ENCODE measurements at regions not wholly inside any gene's neighbourhood (a gene's known extent, or its start where the extent isn't known, plus 50 kb on each side); places are given as distances from the start of the nearest gene placed in this dataset.
A peak's percentile ranks its signal among the peaks of the same experiment; 100 is the strongest.
"Not testable (repeated sequence)": the region's sequence is repeated elsewhere in the genome, so short reads cannot be mapped to it uniquely, and the experiment has no call there.

GRCh38 chr10:55551603-55552002 lies 750.6 kb upstream of the PCDH15 start:
- DNase-seq (ENCODE audit: low read depth) (no peak), FAIRE-seq (no peak)
- Mint-ChIP-seq H3K9me3 (ENCODE audit: unreplicated experiment) (no peaks in the 10 kb centered on the region), H3K4me3 (ENCODE audit: unreplicated experiment) (no peak overlapping the region), H3K36me3 (ENCODE audit: low read depth, unreplicated experiment) (no peaks in the 10 kb centered on the region), H3K27me3 (ENCODE audit: low read depth, unreplicated experiment) (no peaks in the 10 kb centered on the region), H3K4me1 (ENCODE audit: low read depth, unreplicated experiment) (peaks cover 15% of the 10 kb centered on the region), H3K27ac (ENCODE audit: unreplicated experiment) (no peak overlapping the region)
- no peak overlapping the region for H2AFZ ChIP-seq (ENCODE audit: low read depth, low read length)
- no peaks in the 10 kb centered on the region for H3K79me2 ChIP-seq (ENCODE audit: insufficient read depth, low read length)
- no peaks in the 10 kb centered on the region for H3K36me3 ChIP-seq (ENCODE audit: insufficient read depth, low read length)
- no peaks in the 10 kb centered on the region for H3K4me1 ChIP-seq (ENCODE audit: insufficient read depth, low read length)
- no peak overlapping the region for H3K27ac ChIP-seq (ENCODE audit: low read depth, low read length)
- no peak overlapping the region for H3K9ac ChIP-seq (ENCODE audit: low read length)
- no peak overlapping the region for H3K4me2 ChIP-seq (ENCODE audit: low read length)
- H3K9me3 ChIP-seq (ENCODE audit: insufficient read depth, low read depth, low read length), result no peaks in the 10 kb centered on the region
- H3K4me3 ChIP-seq (ENCODE audit: insufficient read depth, low read depth, low read length), result no peak overlapping the region
- H4K20me1 ChIP-seq (ENCODE audit: insufficient read depth, low read length), result no peaks in the 10 kb centered on the region
- TF ChIP-seq EZH2 (IDR thresholded peaks at IDR 0.05; ENCODE audit: insufficient read depth, low read length) (no peak), CTCF (IDR thresholded peaks at IDR 0.05; ENCODE audit: insufficient read depth, low read depth, low read length) (no peak)
- no peaks in the 10 kb centered on the region for H3K27me3 ChIP-seq (ENCODE audit: insufficient read depth, low read length)

GRCh38 chr10:55550236-55550635 lies 749.2 kb upstream of the PCDH15 start:
- H3K9me3 ChIP-seq (ENCODE audit: insufficient read depth, low read depth, low read length), result no peaks in the 10 kb centered on the region
- Mint-ChIP-seq H3K4me1 (ENCODE audit: low read depth, unreplicated experiment) (peaks cover 15% of the 10 kb centered on the region), H3K4me3 (ENCODE audit: unreplicated experiment) (no peak overlapping the region), H3K27me3 (ENCODE audit: low read depth, unreplicated experiment) (no peaks in the 10 kb centered on the region), H3K27ac (ENCODE audit: unreplicated experiment) (no peak overlapping the region), H3K36me3 (ENCODE audit: low read depth, unreplicated experiment) (no peaks in the 10 kb centered on the region), H3K9me3 (ENCODE audit: unreplicated experiment) (no peaks in the 10 kb centered on the region)
- H2AFZ ChIP-seq (ENCODE audit: low read depth, low read length), result no peak overlapping the region
- no peak for FAIRE-seq
- H3K27ac ChIP-seq (ENCODE audit: low read depth, low read length), result no peak overlapping the region
- no peaks in the 10 kb centered on the region for H3K4me1 ChIP-seq (ENCODE audit: insufficient read depth, low read length)
- peak; percentile 21 for DNase-seq (ENCODE audit: low read depth)
- no peak for TF ChIP-seq EZH2 (IDR thresholded peaks at IDR 0.05; ENCODE audit: insufficient read depth, low read length)
- no peak for TF ChIP-seq CTCF (IDR thresholded peaks at IDR 0.05; ENCODE audit: insufficient read depth, low read depth, low read length)
- no peaks in the 10 kb centered on the region for H3K36me3 ChIP-seq (ENCODE audit: insufficient read depth, low read length)
- H3K27me3 ChIP-seq (ENCODE audit: insufficient read depth, low read length), result no peaks in the 10 kb centered on the region
- no peaks in the 10 kb centered on the region for H4K20me1 ChIP-seq (ENCODE audit: insufficient read depth, low read length)
- no peaks in the 10 kb centered on the region for H3K79me2 ChIP-seq (ENCODE audit: insufficient read depth, low read length)
- no peak overlapping the region for H3K4me3 ChIP-seq (ENCODE audit: insufficient read depth, low read depth, low read length)
- H3K9ac ChIP-seq (ENCODE audit: low read length), result no peak overlapping the region
- no peak overlapping the region for H3K4me2 ChIP-seq (ENCODE audit: low read length)

GRCh38 chr10:55537497-55537896 lies 736.5 kb upstream of the PCDH15 start:
- H3K4me3 ChIP-seq (ENCODE audit: insufficient read depth, low read depth, low read length); DNase-seq (ENCODE audit: low read depth); H3K9me3 ChIP-seq (ENCODE audit: insufficient read depth, low read depth, low read length); H3K9me3 Mint-ChIP-seq (ENCODE audit: unreplicated experiment); H3K36me3 Mint-ChIP-seq (ENCODE audit: low read depth, unreplicated experiment); H3K4me3 Mint-ChIP-seq (ENCODE audit: unreplicated experiment); H3K27me3 ChIP-seq (ENCODE audit: insufficient read depth, low read length); H3K27ac ChIP-seq (ENCODE audit: low read depth, low read length); H3K4me2 ChIP-seq (ENCODE audit: low read length); H3K4me1 ChIP-seq (ENCODE audit: insufficient read depth, low read length); H3K4me1 Mint-ChIP-seq (ENCODE audit: low read depth, unreplicated experiment); H2AFZ ChIP-seq (ENCODE audit: low read depth, low read length); H3K27me3 Mint-ChIP-seq (ENCODE audit: low read depth, unreplicated experiment); H4K20me1 ChIP-seq (ENCODE audit: insufficient read depth, low read length); H3K27ac Mint-ChIP-seq (ENCODE audit: unreplicated experiment); H3K79me2 ChIP-seq (ENCODE audit: insufficient read depth, low read length); H3K36me3 ChIP-seq (ENCODE audit: insufficient read depth, low read length); H3K9ac ChIP-seq (ENCODE audit: low read length); FAIRE-seq: not testable (repeated sequence)

Measured in astrocyte (in vitro differentiated cells and primary cell).